22Rv1 (cell line): ENCODE measurements at regions not wholly inside any gene's neighbourhood (a gene's known extent, or its start where the extent isn't known, plus 50 kb on each side); places are given as distances from the start of the nearest gene placed in this dataset.

Experiments
- ZFX ChIP-seq: fragments of 450-650 bp; IDR thresholded peaks from 2 replicates; pipeline ENCODE4 v1.6.1; 2017; ENCODE audit warnings: antibody characterized with exemption, borderline replicate concordance
- TF ChIP-seq, protein P1 (sequence below): fragments of 450-650 bp; IDR thresholded peaks from 2 replicates; pipeline ENCODE4 v1.5.1; 2017; ENCODE audit warnings: mild to moderate bottlenecking

DNA sequence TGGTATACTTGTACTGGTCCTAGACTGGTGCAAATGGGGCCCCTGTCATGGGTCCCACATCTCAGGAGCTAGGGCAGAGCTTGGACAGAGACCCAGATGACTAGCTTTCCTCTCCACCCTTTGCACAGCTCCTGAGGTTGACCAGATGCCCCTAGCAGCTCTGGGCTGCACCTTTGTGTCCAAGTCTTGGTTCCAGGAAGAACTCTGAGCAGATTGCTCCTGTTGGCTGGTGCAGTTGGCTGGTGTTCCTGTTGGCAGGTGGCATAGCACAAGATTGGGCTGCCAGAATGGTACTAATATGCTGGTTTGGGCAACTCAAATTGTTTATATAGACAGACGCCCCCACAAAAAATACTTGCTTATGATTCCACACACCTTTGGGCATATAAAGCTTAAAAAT is 89.4 kb upstream of the EZR start:
- TF ChIP-seq, protein P1, sequence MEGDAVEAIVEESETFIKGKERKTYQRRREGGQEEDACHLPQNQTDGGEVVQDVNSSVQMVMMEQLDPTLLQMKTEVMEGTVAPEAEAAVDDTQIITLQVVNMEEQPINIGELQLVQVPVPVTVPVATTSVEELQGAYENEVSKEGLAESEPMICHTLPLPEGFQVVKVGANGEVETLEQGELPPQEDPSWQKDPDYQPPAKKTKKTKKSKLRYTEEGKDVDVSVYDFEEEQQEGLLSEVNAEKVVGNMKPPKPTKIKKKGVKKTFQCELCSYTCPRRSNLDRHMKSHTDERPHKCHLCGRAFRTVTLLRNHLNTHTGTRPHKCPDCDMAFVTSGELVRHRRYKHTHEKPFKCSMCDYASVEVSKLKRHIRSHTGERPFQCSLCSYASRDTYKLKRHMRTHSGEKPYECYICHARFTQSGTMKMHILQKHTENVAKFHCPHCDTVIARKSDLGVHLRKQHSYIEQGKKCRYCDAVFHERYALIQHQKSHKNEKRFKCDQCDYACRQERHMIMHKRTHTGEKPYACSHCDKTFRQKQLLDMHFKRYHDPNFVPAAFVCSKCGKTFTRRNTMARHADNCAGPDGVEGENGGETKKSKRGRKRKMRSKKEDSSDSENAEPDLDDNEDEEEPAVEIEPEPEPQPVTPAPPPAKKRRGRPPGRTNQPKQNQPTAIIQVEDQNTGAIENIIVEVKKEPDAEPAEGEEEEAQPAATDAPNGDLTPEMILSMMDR: no peak
- no peak for TF ChIP-seq ZFX
